Stimulated activated CD8-positive, alpha-beta memory T cell treated with anti-CD3 and anti-CD28 coated beads, Interleukin-12 subunit alpha, Interleukin-12 subunit beta, amount 100 ng/mL, for 4 hours (primary cell): ENCODE measurements at regions not wholly inside any gene's neighbourhood (a gene's known extent, or its start where the extent isn't known, plus 50 kb on each side); places are given as distances from the start of the nearest gene placed in this dataset.

Source experiments
- DNase-seq: peaks from one replicate; pipeline ENCODE4 v3.0.0-alpha.2; 2020; ENCODE audit warnings: low read depth

GRCh38 chr20:17787816-17788215, 88.0 kb downstream of the BANF2 start:
- no peak for DNase-seq

GRCh38 chr20:17786221-17786718, 86.5 kb downstream of the BANF2 start:
- no peak for DNase-seq
